Activated T-cell treated with anti-CD3 and anti-CD28 coated beads for 1 hour (primary cell): ENCODE measurements at regions not wholly inside any gene's neighbourhood (a gene's known extent, or its start where the extent isn't known, plus 50 kb on each side); places are given as distances from the start of the nearest gene placed in this dataset.

Experiments used
- DNase-seq: peaks from one replicate; pipeline ENCODE4 v3.0.0-alpha.2; 2020; ENCODE audit warnings: low read depth

DNA sequence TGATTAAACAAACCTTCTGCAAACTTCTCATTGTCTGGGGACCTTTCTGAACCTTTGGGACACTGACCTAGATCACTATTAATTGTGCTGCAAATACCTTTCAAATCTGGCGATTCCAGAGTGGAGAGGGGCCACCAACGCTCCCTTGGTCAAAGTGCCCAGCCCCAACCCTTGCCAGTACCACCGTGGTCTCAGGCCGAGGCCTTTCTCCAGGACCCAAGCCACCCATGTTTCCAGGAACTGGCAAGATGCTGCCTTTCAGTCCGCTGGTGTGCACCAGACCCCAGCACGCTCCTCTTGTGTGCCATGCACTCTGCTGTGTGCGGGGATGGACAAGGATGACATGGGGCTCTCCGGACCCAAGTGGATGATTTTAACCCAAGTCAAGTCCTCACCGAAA, 91.1 kb upstream of the MGMT start:
- DNase-seq, result no peak

DNA sequence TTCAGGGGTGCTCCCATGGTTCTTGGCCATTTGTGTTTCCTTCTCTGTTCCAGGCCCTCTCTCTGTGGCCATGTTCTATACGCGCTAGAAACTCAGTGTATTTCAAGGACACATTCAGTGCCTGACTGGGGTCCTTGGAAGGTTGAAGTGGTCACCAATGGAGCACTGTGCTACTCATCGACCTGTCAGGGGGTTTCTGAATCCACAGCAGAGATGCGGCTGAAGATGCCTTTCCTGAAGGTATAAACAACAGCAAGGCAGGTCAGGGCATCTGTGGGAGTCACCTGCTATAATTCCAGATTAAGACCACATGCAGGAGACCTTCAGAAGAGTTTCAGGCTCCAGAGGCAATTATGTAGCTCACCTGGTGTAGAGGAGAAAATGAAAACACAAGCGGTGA, 86.8 kb upstream of the MGMT start:
- DNase-seq, result no peak

DNA sequence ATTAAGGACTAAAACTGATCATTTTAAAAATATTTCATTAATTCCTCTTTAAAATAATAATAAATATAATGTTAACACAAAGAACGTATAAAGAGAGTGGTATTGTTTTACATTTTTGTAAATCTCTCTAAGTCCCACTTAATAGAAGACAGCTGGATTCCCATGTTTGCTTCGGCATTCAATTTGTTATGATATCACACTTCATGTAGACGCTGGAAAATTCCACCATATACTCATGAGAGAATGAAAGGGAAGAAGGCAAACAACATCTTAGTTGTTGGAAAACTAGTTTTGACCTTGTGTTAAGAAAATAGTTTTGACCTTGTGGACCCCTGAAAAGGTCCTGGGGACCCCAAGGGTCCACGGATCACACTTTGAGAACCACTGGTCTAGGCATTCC, 85.3 kb upstream of the MGMT start:
- no peak for DNase-seq

DNA sequence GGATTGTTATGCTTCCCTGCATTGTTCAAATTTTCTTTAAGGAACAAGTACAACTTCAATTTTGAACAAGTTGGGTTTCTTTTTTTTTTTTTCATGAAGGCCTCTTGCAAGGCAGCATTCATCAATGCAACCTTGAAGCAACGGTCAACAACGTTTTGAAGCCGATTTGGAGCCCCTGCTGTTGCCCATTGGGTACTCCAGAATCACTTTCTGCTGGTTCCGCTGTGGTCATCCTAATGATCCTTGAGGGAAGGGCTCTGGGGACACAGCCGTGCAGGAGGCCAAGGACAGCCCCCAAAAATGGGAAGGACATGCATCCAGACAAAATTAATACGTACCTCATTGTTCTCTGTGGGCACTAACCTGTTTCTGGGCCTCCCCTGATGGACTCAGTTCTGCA, 84.6 kb upstream of the MGMT start:
- no peak for DNase-seq

DNA sequence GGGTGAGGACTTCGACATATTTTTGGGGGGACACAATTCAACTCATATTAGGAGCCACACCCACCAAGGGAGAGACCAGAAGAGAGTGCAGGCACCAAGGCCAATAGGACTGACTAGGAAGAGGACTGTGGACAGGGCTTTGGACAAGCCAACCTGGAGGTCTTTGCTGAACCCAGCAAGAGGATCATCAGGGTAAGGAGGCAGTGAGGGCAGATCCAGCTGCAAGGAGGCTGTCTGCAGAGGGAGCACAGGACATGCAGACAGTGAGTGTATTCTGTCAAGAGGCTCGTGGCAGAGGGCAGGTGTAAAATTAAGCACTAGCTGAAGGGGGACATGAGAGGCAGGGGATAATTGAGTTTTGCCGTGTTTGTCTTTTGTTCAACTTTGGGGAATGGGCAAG, 83.4 kb upstream of the MGMT start:
- no peak for DNase-seq

DNA sequence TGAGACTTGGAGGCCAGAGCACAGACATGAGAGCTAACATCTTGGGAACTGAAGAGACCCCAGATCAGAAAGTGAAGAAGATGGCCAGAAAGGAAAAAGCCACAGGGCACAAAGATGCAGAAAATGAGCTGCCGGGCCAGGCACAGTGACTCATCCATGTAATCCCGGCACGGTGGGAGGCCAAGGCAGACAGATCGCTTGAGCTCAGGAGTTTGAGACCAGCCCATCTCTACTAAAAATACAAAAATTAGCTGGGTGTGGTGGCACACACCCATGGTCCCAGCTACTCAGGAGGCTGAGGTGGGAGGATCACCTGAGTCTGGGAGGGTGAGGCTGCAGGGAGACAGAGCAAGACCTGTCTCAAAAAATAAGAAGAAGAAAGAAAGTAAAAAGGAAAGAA, 81.4 kb upstream of the MGMT start:
- no peak for DNase-seq

DNA sequence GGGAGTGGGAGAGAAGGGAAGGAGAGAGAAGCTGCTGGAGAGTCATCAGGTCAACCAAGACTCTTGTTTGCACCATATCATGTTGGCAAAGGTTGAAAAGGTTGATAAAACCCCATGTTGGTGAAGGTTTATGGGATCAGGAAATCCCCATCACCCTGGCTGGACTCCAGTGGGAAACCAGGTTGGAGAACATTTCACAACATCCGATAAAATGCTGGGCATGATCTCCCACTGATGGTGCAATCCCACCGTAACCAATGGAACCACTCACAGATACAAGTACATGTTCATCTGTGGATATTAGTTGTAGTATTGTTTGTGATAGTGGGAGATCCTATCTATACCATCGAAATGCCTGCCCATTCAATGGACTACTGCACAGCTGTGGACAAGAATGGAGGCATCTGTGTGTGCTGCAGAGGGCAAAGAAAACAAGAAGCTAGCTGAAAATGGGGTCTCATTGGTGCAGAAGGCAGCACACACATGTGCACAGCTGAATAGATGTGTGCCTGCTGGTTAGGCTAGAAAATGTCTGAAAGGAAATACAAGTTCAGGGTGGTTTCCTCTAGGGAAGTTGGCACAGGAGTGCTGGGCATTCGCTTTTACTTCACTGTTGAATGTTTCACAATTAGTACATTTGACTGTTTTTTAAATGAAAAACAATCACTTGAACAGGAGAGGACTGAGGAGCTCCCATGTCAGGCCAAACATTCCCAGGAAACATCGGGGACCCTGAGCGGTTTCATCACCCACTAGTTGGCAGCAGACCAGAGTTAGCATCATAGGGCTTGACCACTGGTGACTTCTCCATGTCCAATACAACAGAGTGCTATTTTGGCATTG, 80.4 kb upstream of the MGMT start:
- no peak for DNase-seq

DNA sequence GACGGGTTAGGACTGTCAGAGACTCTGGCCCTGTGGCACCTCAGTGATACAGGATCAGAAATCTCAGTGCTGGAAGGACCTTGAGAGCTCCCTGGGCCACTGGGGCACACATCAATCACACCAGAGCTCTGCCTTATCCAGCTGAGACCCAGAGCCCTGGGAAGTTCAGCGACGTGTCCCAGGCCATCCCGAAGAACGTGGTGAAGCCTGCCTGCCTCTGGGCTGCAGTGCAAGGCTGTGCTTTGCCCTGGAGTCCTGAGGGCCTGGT, 79.8 kb upstream of the MGMT start:
- DNase-seq, result no peak

DNA sequence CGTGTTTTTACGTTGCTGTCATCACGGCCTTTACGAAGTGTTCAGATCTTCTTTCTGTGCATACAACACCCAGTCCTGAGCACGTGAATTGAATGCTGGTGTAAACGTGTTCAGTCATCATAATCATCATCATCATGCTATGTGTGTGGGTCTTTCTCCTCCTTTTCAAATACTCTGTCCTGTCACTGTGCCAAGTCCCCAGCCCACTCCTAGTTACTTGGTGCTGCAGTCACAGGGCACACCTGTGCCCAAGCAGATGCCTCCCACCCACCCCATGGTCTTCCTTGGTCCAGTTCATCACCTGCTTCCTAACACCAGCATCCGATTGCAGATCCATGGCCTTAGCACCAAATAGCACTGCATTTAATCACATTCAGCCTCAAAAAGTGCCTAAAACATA, 78.6 kb upstream of the MGMT start:
- no peak for DNase-seq

DNA sequence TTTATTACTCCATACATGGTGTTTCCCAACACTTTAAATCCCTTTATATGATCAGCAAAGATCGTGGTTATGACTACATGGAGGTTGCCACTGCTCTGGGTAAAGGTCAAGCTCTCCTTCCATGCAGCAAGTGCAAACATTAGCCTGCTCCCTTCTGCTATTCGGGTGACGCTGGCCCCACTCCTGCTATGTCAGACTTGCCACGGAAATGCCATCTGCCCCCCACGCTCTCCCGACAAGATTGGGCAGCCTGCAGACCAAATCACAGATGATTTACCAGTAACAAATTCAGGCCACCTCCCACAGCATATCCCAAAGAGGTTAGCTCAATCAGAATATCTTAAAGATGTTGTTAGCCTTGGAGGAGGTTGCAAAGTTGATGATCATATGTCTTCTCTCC, 77.8 kb upstream of the MGMT start:
- no peak for DNase-seq

DNA sequence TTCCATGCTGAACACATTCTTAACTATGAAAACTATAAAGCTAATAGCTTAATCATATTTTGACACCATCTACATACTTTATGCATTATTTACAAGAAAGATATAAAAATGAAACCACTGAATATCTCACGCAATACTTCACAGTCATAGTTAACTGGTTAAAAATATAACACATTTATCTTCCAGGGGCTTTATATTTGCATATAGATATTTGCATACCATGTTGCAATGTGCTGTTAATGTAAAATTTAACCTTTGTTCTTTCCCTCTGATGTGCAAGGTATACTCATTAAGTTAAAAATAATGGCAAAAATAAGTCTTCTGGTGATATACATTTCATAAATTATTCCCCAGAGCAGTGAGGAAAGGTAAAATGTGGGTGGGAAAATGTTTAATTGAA, 76.9 kb upstream of the MGMT start:
- DNase-seq, result no peak

DNA sequence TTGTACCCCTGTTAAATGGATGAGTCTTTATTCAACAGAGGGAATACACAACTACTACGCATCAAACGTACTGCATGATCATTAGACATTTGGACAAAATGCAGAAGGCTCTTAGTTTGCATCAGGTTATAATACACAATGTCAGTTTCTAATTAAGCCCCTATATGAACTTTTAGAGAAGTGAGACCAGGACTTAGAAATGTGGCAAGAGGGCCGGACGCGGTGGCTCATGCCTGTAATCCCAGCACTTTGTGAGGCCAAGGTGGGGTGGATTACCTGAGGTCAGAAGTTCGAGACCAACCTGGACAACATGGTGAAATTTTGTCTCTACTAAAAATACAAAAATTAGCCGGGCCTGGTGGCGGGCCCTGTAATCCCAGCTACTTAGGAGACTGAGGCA, 76.3 kb upstream of the MGMT start:
- no peak for DNase-seq

DNA sequence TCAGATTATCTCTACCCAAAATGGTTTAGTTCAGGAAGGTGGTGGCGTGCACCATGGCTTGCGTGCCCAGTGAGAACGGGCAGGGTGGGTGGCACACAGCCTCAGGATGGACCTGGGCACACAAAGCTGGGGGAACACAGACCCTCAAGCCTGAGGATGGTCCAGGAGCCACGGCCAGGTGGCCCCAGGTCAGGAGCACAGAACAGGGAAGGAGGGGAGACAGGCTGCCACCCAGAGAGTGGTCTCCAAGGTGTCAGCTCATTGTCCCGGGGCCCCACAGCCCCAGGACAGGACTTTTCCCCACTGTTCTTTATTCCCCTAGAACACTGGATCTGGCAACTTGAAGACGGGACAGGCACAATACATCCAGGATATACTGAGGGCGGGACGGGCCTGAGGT, 75.6 kb upstream of the MGMT start:
- no peak for DNase-seq

DNA sequence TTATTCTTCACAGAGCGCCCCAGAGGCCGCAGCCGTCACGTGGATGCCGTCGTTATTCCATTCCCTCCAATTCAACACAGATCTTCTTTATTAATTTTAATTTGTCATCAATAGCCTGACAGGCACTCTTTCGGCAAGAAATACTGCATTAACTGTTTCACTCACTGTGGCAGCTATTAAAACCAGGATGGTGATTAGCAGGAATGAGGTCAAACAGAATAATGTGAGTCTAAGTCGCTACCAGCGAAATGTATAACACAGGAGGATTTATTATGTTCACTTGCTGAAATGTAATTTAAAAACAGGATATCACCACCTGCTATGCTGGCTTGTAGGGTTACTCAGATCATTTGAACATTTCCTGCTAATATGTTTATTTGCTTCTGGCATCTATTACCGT, 74.2 kb upstream of the MGMT start:
- no peak for DNase-seq

DNA sequence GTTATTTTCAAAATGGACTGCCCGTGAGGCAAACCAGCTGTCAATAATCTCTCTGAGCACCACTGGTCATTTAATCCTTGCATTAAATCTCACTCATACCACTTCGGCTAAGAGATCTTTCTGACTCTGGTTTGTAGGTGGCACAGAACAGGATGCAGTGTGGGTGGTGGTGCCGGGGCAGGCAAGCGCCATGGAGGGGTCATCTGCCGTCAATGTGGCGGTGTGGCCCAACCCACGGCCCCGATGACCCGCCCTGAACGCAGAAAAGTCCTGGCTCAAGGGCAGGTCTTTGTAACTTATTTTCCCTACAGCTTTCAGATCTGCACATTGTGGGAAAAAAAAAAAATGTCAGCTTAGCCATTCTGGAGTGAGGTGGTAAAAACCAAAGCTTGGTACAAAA, 73.2 kb upstream of the MGMT start:
- DNase-seq, result no peak

DNA sequence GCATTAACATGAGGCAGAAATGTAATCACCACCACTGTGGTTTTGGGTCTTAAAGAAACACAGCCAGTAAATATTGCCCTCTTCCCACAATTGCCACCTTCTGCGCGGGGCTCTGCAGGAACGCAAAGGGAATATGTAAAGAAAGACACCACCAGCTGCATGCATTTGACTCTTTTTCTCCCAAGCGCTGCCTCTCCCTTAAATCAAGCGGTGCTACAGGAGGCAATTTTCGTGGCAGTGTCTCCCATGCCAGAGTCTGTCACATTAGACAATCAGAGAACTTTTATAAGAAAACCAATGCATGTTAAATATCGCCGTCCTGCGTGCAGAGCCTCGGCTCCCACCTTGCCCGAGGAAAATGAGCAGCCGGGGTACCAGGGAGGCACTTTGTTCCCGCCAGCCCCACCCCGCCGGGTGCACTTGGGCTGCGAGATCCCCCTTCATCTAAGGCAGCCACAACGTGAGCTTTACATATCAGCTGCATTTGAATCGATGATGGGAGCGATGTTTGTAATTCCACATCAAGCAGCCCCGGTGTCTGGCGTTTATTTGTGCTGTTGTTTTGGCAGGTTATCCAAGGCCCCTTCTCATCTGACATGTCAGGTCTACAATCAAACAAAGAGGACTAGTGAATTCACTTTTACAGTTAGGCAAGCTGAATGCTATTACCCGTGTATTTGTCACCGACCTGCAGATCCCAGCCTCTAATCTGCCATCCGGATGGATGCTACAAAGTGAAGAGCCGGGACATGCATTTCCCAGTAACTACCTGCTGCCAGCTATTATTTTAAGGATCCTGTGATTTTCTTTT, 72.3 kb upstream of the MGMT start:
- no peak for DNase-seq

DNA sequence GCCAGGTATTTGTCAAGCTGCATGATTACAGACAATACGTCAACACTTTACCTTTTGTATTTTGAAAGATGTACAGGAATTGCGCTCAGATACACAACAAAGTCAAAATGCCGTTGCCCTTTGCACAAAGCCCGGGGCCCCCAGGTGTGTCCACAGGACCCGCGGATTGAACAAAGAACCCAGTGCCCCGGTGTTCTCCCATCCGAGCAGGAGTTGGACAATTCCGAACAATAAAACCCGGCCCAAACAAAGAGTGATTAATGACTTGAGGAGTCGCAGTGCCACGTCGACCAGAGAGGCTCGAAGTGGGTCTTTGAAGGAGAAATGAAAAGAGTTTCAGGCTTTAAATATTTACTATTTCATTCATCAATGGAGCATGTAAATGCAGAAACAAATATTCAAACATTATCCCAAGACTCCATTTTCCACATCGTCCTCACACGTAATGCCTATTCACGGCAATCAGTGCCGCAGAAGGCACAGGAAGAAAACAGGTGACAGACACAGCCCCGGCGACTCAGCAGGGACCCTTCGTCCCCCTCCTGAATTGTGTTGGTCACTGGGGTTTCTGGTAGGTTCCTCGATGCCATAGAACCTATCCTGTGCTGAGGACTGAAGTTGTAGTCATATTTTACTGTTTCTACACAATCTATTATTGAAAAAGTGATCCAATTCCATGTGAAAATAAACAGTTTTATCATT, 70.9 kb upstream of the MGMT start:
- DNase-seq, result no peak

DNA sequence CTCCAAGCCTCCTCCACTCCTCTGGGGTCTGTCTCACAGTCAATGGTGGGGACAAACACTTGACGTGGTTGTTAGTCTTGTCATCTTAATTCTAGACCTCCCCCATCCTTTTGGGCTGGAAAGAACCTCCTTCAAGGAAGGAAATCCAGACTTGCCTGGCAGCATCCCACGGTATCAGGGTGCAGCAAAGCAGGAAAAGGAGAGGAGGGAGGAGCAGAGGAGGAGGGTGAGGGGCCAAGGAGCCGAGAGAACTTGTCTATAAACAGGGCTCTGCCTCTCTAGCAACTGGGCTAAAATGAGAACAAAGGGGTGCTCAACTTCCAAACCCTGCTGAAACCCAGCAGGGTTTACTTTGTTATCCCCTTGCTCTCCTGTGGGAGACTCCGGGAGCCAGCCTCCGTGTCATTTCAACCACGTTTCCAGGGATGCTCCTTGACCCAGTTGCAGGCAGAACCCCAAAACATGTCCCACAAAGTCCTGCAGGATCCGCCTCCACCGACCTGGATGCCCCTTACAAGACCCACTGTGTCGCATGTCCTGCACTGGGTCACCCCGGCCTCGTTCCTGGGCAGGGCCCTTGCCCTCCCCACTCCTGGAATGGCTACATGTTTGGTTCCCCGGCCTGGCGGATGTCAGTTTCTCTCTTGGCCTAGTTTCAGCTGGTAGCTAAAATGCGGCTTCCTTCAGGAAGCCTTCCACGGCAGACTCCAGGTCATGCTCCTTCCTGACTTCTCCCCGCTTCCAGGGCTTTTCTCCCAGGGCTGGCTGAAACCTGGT, 69.7 kb upstream of the MGMT start:
- DNase-seq, result no peak

DNA sequence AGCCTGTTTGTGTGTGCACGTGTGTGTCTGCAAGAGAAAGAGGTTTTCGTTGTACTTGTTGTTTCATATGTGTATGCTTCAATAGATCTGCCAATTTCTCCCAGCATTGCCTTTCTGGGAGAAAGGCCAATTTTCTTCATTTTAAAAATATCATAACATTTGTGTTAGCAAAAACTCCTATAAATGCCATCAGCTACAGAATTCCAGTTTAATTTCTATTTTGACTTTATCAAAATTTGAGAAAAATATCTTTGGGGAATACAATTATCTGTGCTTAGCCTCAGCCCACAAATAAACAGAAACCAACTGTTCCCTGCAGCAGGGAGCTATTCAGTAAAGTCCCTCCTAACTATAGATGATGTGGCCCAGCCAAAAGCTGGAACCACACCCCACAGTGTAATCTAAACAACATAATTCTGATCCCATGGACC, 68.3 kb upstream of the MGMT start:
- DNase-seq, result no peak

DNA sequence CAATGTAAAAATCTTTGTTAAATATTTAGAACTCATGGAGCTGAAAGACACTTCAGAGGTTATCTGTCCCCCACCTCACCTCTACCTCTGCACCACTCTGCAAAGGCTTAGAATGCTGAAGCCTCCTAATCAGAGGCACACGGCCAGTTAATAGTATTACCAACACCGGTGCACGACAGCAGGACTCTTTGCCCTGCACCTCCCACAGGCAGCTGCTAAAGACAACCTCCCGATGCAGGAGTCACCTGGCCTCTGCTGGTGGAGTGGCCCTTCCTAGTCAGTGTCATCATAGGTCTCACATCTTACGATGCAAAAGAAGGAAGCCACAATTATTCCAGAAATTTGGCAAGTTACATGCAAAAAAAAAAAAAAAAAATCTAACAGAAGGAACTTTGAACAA, 66.6 kb upstream of the MGMT start:
- DNase-seq, result no peak

DNA sequence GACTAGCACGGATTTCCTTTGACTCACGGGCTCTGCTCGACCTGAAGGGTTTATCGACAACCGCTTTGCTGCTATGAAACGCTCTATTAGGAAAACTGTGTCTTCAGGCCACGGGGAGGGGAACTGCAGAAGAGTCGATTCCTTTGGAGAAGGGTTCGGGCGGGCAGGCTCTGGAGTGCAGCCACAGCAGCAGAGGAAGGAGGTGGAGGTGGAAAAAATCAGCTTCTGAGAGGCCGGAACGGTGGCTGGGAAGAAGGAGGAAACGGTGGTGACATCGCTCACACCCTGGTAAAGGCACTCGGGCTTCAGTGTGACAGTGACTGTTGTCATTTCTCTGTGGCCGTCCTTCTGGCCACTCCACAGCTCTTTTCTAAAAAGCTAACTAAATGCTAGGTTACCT, 64.6 kb upstream of the MGMT start:
- DNase-seq, result no peak

DNA sequence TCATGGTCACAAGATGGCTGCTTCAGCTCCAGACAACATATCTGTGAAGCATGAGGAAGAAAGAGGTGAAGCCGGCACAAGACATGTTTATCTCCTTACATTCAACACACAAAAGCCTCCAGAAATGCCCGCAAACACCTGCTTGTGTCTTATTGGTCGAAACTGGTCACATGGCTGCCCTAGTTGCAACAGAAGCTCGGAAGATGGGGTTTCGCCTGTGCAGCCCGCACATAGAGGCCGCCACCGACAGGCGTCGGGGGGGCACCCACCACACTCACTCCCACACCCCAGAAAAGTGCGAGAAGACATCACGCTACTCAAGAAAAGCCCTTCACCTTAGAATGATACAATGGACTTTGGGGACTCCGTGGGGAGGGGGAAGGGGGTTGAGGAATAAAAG, 63.0 kb upstream of the MGMT start:
- no peak for DNase-seq

DNA sequence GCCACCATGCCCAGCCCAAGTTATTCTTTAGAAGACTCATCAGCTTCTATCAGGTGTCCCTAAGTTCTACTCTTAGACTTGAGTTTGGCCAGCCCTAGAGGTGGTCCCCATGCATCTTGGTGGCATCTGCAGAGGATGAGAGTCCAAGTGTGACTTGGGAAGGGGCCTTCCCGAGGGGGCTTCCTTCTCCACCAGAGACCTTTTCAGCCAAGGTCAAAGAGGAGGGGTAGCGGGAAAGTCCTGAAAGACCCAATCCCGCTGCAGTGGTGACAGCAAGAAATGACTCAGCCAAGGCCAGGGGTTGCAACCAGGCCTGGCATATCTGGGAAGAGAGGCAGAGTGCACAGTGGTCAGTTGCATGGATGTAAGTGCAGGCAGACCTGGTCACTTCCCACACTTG, 61.7 kb upstream of the MGMT start:
- no peak for DNase-seq
